ENCODE measurements at regions not wholly inside any gene's neighbourhood (a gene's known extent, or its start where the extent isn't known, plus 50 kb on each side); places are given as distances from the start of the nearest gene placed in this dataset.

GRCh38 chr2:123481406-123481805, 543.7 kb upstream of the CNTNAP5 start:
- intact Hi-C loops (cut with DNase I) = no loop called here
- Histone ChIP-seq H3K27me3 (no peaks in the 10 kb centered on the region), H3K4me3 (no peak overlapping the region), H3K36me3 (no peaks in the 10 kb centered on the region), H3K27ac (no peak overlapping the region), H3K4me1 (no peaks in the 10 kb centered on the region), H3K9me3 (no peaks in the 10 kb centered on the region)
- no peak for ATAC-seq
- TF ChIP-seq, protein P1, sequence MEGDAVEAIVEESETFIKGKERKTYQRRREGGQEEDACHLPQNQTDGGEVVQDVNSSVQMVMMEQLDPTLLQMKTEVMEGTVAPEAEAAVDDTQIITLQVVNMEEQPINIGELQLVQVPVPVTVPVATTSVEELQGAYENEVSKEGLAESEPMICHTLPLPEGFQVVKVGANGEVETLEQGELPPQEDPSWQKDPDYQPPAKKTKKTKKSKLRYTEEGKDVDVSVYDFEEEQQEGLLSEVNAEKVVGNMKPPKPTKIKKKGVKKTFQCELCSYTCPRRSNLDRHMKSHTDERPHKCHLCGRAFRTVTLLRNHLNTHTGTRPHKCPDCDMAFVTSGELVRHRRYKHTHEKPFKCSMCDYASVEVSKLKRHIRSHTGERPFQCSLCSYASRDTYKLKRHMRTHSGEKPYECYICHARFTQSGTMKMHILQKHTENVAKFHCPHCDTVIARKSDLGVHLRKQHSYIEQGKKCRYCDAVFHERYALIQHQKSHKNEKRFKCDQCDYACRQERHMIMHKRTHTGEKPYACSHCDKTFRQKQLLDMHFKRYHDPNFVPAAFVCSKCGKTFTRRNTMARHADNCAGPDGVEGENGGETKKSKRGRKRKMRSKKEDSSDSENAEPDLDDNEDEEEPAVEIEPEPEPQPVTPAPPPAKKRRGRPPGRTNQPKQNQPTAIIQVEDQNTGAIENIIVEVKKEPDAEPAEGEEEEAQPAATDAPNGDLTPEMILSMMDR (IDR thresholded peaks at IDR 0.05) = no peak
- DNase-seq = no peak

DNA sequence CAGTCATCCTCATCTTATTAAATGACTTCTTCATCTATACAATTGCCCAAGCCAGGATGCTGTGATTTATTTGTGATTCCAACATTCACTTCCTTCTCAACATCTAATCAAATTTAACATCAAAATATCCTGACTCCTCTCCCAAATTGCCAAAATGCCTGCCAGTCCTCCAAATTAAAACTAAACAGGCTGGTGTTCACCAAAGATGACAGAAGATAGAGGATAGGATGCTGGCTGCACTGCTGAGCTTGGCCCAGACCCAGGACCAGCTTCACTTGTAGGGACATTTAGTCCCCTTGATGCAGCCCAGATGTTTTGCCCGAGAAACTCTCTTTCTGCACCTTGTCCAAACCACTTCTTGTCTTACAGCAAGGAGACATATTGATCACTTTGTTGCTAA, 540.0 kb upstream of the CNTNAP5 start:
- Histone ChIP-seq H3K4me1 (no peaks in the 10 kb centered on the region), H3K36me3 (no peaks in the 10 kb centered on the region), H3K27ac (no peak overlapping the region), H3K27me3 (no peaks in the 10 kb centered on the region), H3K4me3 (no peak overlapping the region), H3K9me3 (no peaks in the 10 kb centered on the region)
- intact Hi-C loops (cut with DNase I) = no loop called here
- TF ChIP-seq, protein P1 (IDR thresholded peaks at IDR 0.05) = no peak
- ATAC-seq (no peak), DNase-seq (no peak)

- H3K36me3 ChIP-seq = no peaks in the 10 kb centered on the region
- ATAC-seq = no peak
- no peak overlapping the region for H3K27ac ChIP-seq
- intact Hi-C loops (cut with DNase I) = no loop called here
- no peaks in the 10 kb centered on the region for H3K4me1 ChIP-seq
- H3K27me3 ChIP-seq = no peaks in the 10 kb centered on the region
- no peak for DNase-seq
- H3K9me3 ChIP-seq = no peaks in the 10 kb centered on the region
- no peak overlapping the region for H3K4me3 ChIP-seq
- TF ChIP-seq, protein P1 (IDR thresholded peaks at IDR 0.05) = no peak
These were observed 531.4 kb upstream of the CNTNAP5 start for GRCh38 chr2:123493687-123494086.

GRCh38 chr2:123495241-123495640, 529.8 kb upstream of the CNTNAP5 start:
- no peaks in the 10 kb centered on the region for H3K4me1 ChIP-seq
- H3K4me3 ChIP-seq = no peak overlapping the region
- DNase-seq (no peak), ATAC-seq (no peak)
- no peaks in the 10 kb centered on the region for H3K27me3 ChIP-seq
- H3K36me3 ChIP-seq = no peaks in the 10 kb centered on the region
- H3K9me3 ChIP-seq = no peaks in the 10 kb centered on the region
- TF ChIP-seq, protein P1 (IDR thresholded peaks at IDR 0.05) = no peak
- H3K27ac ChIP-seq = no peak overlapping the region
- intact Hi-C loops (cut with DNase I) = no loop called here

DNA sequence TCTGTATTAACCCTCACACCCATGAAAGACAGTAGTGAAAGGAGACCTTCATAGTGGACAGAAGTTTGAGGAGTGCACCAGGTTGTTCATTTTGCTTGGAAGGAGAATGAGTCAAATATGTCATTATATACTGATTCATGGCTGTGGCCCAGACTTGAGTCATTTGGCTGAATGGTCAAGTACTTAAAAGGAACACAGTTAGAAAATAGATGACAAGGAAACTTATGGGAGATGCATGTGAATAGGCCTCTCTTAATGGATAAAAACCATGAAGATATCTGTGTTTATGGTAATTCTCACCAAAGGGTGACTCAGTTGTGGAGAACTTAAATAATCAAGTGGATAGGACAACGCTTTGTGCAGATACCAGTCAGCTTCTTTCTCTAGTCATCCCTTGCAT, 524.7 kb upstream of the CNTNAP5 start:
- TF ChIP-seq, protein P1 (IDR thresholded peaks at IDR 0.05) = no peak
- DNase-seq (no peak), ATAC-seq (no peak)
- Histone ChIP-seq H3K4me3 (no peak overlapping the region), H3K9me3 (no peaks in the 10 kb centered on the region), H3K27ac (no peak overlapping the region), H3K4me1 (no peaks in the 10 kb centered on the region), H3K36me3 (no peaks in the 10 kb centered on the region), H3K27me3 (no peaks in the 10 kb centered on the region)
- intact Hi-C loops (cut with DNase I) = no loop called here

DNA sequence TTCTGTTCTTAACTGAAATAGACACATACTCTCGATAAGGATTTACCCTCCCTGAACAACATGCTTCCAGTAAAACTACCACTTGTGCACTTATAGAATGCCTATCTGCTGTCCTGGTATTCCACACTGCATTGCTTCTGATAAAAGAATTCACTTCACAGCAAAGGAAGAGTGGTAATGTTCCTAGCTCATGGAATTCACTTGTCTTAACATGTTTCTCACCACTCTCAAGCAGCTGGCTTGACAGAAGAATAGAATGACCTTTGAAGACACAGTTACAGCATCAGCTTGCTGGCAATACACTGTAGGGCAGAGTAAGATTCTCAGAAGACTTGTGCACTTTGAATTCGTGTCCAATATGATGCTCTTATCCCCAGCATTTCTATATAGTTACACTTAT, 524.1 kb upstream of the CNTNAP5 start:
- ATAC-seq = no peak
- Histone ChIP-seq H3K4me1 (no peaks in the 10 kb centered on the region), H3K36me3 (no peaks in the 10 kb centered on the region), H3K27me3 (no peaks in the 10 kb centered on the region), H3K4me3 (no peak overlapping the region), H3K9me3 (no peaks in the 10 kb centered on the region), H3K27ac (no peak overlapping the region)
- TF ChIP-seq, protein P1 (IDR thresholded peaks at IDR 0.05) = no peak
- intact Hi-C loops (cut with DNase I) = no loop called here
- DNase-seq = no peak
